Hematopoietic multipotent progenitor cell (in vitro differentiated cells): ENCODE measurements at regions not wholly inside any gene's neighbourhood (a gene's known extent, or its start where the extent isn't known, plus 50 kb on each side); places are given as distances from the start of the nearest gene placed in this dataset.
"Not testable (repeated sequence)": the region's sequence is repeated elsewhere in the genome, so short reads cannot be mapped to it uniquely, and the experiment has no call there.

Experiments
- DNase-seq, 3 donors: peaks; one replicate each; pipeline ENCODE4 v3.0.0-alpha.2; 2011 to 2015; ENCODE audit warnings: low read depth in 2 of 3, low spot score in 2 of 3

GRCh38 chr13:86569119-86569518 lies 769.9 kb upstream of the SLITRK6 start:
- no peak for DNase-seq

GRCh38 chr13:86569974-86570373 lies 770.8 kb upstream of the SLITRK6 start:
- no peak for DNase-seq

GRCh38 chr13:86572115-86572514 lies 772.9 kb upstream of the SLITRK6 start:
- DNase-seq, result no peak

- no peak for DNase-seq
Measured at GRCh38 chr13:86579662-86580061, 780.4 kb upstream of the SLITRK6 start.

- no peak for DNase-seq
Measured at GRCh38 chr13:86581706-86582105, 782.5 kb upstream of the SLITRK6 start.

- no peak for DNase-seq
Measured at GRCh38 chr13:86584301-86584700, 785.1 kb upstream of the SLITRK6 start.

GRCh38 chr13:86585835-86586234 lies 786.6 kb upstream of the SLITRK6 start:
- DNase-seq, result no peak

GRCh38 chr13:86591862-86592261 lies 792.6 kb upstream of the SLITRK6 start:
- no peak for DNase-seq

GRCh38 chr13:86601351-86601750 lies 802.1 kb upstream of the SLITRK6 start:
- no peak for DNase-seq

- no peak for DNase-seq
Measured at GRCh38 chr13:86606264-86606663, 807.0 kb upstream of the SLITRK6 start.

GRCh38 chr13:86608701-86609100 lies 809.5 kb upstream of the SLITRK6 start:
- no peak for DNase-seq

- DNase-seq, result no peak
Measured at GRCh38 chr13:86633346-86633745, 834.1 kb upstream of the SLITRK6 start.

GRCh38 chr13:86651171-86651570 lies 852.0 kb upstream of the SLITRK6 start:
- not testable (repeated sequence) for DNase-seq

GRCh38 chr13:86653009-86653408 lies 853.8 kb upstream of the SLITRK6 start:
- DNase-seq, result no peak

GRCh38 chr13:86655561-86655960 lies 856.3 kb upstream of the SLITRK6 start:
- DNase-seq, result no peak

GRCh38 chr13:86660090-86660489 lies 860.9 kb upstream of the SLITRK6 start:
- DNase-seq, result no peak

- DNase-seq, result no peak
Measured at GRCh38 chr13:86665842-86666241, 866.6 kb upstream of the SLITRK6 start.

- DNase-seq, result no peak
Measured at GRCh38 chr13:86673931-86674431, 874.8 kb upstream of the SLITRK6 start.

GRCh38 chr13:86681223-86681622 lies 882.0 kb upstream of the SLITRK6 start:
- DNase-seq, result no peak

- no peak for DNase-seq
Measured at GRCh38 chr13:86684402-86684801, 885.2 kb upstream of the SLITRK6 start.

GRCh38 chr13:86689911-86690310 lies 890.7 kb upstream of the SLITRK6 start:
- DNase-seq, result no peak

- DNase-seq, result no peak
Measured at GRCh38 chr13:86692291-86692690, 893.1 kb upstream of the SLITRK6 start.

- no peak for DNase-seq
Measured at GRCh38 chr13:86710013-86710412, 910.8 kb upstream of the SLITRK6 start.
